DND-41 (cell line): ENCODE measurements at regions not wholly inside any gene's neighbourhood (a gene's known extent, or its start where the extent isn't known, plus 50 kb on each side); places are given as distances from the start of the nearest gene placed in this dataset.

Experiments used
- EZH2 ChIP-seq: IDR thresholded peaks from 3 replicates; pipeline ENCODE4 v1.6.1; 2012; ENCODE audit warnings: borderline replicate concordance, low read depth, mild to moderate bottlenecking, moderate library complexity, low read length, inconsistent platforms; ENCODE audit not compliant: severe bottlenecking
- TF ChIP-seq, protein P1 (sequence below): IDR thresholded peaks from 2 replicates; pipeline ENCODE4 v1.5.1; 2012; ENCODE audit warnings: borderline replicate concordance, low read length, moderate library complexity, mild to moderate bottlenecking; ENCODE audit not compliant: poor library complexity, severe bottlenecking; ENCODE audit errors: extremely low read depth

DNA sequence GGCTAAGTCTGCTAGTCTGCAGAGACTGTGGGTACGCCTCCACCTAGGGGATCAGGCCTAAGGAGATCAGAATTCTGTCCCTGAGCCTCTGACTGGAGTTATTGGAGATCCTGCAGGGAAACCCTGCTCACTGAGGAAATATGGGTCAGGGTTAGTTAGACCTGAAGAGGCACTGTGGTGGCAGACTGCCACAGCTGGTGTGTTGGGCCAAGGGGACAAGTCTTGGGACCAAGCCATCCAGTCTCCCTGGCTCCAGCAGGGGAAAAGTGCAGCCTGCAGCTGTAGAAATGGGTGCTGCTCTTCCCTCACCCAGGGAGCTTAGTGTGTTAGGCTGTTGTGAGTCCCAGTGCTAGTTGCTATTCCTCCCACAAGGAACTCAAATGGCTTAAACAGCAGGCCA is 334.8 kb upstream of the LARGE1 start:
- TF ChIP-seq, protein P1, sequence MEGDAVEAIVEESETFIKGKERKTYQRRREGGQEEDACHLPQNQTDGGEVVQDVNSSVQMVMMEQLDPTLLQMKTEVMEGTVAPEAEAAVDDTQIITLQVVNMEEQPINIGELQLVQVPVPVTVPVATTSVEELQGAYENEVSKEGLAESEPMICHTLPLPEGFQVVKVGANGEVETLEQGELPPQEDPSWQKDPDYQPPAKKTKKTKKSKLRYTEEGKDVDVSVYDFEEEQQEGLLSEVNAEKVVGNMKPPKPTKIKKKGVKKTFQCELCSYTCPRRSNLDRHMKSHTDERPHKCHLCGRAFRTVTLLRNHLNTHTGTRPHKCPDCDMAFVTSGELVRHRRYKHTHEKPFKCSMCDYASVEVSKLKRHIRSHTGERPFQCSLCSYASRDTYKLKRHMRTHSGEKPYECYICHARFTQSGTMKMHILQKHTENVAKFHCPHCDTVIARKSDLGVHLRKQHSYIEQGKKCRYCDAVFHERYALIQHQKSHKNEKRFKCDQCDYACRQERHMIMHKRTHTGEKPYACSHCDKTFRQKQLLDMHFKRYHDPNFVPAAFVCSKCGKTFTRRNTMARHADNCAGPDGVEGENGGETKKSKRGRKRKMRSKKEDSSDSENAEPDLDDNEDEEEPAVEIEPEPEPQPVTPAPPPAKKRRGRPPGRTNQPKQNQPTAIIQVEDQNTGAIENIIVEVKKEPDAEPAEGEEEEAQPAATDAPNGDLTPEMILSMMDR = no peak
- TF ChIP-seq EZH2 = no peak
